AG09309 (cell line): ENCODE measurements at regions not wholly inside any gene's neighbourhood (a gene's known extent, or its start where the extent isn't known, plus 50 kb on each side); places are given as distances from the start of the nearest gene placed in this dataset.

Source experiments
- DNase-seq: peaks from one replicate; pipeline ENCODE4 v3.0.0-alpha.2; 2010; ENCODE audit warnings: low read depth
- H3K4me3 ChIP-seq: 2 replicates; pipeline ENCODE4 v1.5.1; 2011; ENCODE audit warnings: mild to moderate bottlenecking, low read depth, low read length, moderate library complexity; ENCODE audit not compliant: control insufficient read depth
- TF ChIP-seq, protein P1 (sequence below): IDR thresholded peaks from 2 replicates; pipeline ENCODE4 v1.5.1; 2011; ENCODE audit warnings: mild to moderate bottlenecking, low read depth, low read length, inconsistent platforms; ENCODE audit not compliant: insufficient read depth, control insufficient read depth; ENCODE audit errors: missing control alignments

DNA sequence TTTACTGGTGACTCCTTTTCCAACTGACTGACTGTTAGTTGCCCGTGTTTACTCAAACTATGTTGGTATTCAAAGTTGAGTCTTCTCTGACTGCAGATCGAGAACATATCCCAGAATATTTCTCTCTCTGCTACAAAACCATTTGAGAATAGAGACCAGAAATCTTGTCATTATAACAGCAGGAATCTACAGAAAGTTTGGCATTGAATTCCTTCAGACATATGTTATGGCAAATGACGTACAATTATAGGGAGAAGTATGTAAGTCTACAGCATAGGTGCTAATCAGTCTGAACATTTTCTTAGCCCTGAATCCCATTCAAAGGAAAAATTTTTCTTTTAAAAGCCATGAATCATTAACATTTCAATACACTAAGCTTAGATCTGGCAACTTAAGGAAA, 239.8 kb upstream of the SOX9 start:
- DNase-seq = no peak
- TF ChIP-seq, protein P1, sequence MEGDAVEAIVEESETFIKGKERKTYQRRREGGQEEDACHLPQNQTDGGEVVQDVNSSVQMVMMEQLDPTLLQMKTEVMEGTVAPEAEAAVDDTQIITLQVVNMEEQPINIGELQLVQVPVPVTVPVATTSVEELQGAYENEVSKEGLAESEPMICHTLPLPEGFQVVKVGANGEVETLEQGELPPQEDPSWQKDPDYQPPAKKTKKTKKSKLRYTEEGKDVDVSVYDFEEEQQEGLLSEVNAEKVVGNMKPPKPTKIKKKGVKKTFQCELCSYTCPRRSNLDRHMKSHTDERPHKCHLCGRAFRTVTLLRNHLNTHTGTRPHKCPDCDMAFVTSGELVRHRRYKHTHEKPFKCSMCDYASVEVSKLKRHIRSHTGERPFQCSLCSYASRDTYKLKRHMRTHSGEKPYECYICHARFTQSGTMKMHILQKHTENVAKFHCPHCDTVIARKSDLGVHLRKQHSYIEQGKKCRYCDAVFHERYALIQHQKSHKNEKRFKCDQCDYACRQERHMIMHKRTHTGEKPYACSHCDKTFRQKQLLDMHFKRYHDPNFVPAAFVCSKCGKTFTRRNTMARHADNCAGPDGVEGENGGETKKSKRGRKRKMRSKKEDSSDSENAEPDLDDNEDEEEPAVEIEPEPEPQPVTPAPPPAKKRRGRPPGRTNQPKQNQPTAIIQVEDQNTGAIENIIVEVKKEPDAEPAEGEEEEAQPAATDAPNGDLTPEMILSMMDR = no peak
- no peak overlapping the region for H3K4me3 ChIP-seq

DNA sequence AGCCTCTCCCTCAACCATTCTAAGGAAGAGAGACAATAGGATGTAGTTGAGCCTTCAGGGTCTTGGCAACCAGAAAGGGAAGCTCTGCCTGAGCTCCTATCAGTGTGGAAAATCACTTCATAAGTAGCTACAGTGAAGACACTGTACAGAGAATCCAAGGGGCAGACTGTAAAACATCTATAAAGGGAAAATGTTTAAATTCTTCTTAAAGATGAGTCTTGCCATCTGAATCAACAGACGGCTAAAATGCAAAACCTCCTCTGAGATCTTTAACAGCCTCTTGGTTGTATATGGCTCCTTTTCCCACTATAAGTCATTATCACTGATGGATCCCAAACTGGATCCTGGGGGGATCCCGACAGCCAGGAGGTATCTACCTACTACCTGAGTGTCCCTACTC, 239.2 kb upstream of the SOX9 start:
- no peak for DNase-seq
- H3K4me3 ChIP-seq = no peak overlapping the region
- TF ChIP-seq, protein P1 = no peak

DNA sequence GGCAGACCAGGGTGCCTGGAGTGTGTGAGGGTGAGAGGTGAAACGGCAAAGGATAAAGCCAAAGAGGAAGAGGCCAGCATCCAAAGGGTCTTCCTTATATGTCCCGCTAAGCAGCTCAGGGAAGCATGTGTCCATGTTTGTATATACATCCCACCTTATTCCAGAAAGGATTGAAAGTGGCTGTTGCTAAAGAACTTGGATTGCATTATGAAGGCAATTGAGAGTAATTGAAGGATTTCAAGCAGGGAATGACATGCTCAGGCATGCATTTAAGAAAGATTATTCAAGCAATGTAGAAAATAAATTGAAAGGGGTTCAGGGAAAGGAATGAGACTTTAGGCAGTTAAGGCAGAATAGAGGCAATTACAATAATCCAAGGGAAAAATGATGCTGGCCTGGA, 237.6 kb upstream of the SOX9 start:
- H3K4me3 ChIP-seq = no peak overlapping the region
- TF ChIP-seq, protein P1 = no peak
- no peak for DNase-seq

DNA sequence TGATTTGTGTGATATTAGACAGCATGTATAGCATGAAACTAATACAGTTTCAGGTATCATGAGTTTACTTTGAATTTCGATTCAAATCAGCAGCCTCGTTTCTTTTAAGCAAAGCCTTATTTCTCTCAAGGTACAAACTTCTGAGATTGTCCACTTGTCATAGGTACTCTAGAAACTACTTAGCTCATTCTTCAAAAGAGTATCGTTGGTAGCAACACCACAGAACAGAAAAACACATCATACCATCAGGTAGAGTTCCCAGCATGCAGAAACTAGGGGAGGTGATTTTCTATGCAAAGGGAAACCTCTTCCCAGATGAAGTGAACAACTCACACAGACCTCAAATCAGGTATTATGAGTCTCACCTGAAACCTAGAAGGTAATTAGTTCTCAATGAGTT, 237.0 kb upstream of the SOX9 start:
- DNase-seq = no peak
- no peak overlapping the region for H3K4me3 ChIP-seq
- TF ChIP-seq, protein P1 = no peak

DNA sequence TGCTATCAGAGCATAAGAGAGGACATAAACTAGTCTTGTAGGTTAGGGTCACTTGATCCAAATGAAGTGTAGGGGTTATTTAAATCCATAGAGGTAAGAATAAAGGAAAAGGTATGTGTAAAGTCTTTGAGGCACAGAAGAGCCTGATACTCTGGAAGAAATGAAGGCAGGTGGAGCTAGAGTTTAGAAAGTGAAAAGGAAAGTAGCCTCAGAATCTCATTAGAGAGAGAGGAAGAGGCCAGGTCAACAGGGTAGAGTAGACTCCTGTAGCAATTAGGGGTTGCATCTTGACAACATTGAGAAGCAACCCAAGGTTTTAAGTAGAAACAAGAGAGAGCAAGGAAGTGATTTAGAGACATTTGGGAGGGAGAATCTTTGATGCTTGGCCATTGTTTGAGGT, 235.2 kb upstream of the SOX9 start:
- H3K4me3 ChIP-seq = no peak overlapping the region
- TF ChIP-seq, protein P1 = no peak
- DNase-seq = no peak

DNA sequence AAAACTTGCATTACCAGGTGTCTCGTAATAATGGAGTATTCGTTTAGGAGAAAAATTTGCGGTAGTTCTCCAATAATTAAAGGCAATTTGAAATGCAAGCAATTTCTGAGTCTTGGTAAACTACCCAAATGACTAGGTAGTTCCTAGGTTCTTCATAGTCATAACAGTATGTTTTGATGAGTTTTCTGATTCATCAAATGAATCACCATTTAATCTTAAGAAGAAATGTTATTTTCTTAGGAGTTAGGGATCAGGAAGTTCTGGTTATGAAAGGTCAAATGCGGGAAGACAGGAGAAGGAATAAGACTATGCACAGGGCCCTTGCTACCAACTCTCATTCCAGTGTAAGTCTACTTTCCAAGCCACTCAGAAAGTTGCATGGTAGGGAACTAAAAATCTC, 221.5 kb upstream of the SOX9 start:
- TF ChIP-seq, protein P1 = no peak
- no peak overlapping the region for H3K4me3 ChIP-seq
- DNase-seq = no peak

DNA sequence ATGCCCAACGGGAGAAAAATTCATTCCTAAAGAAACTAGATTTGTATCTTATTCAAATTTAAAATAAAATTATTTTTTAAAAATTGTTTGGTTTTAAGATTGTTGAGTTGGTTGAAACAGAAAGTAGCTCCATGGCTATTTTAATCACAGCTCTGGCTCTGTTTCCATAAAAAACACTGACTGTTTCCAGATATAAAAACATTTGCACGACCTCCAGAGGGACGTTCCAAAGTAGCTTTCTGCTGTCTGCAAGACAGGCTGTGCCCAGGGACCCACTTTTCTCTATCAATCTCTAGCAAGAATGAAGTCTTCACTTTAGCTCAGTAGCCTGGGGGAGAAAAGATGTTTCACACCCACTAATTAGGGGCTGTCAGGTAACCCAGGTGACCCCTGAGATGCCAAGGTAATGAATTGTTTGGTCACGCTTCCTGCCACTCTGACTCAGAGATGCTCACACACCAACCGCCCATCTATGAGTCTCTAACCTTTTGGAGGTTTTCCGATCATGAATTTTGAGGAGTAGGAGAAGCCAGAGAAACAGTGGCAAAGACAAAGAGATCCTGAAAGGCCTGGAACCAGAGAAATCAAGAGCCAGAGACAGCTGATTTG, 220.1 kb upstream of the SOX9 start:
- no peak for DNase-seq
- TF ChIP-seq, protein P1 = no peak
- no peak overlapping the region for H3K4me3 ChIP-seq
